ENCODE measurements at regions not wholly inside any gene's neighbourhood (a gene's known extent, or its start where the extent isn't known, plus 50 kb on each side); places are given as distances from the start of the nearest gene placed in this dataset.

DNA sequence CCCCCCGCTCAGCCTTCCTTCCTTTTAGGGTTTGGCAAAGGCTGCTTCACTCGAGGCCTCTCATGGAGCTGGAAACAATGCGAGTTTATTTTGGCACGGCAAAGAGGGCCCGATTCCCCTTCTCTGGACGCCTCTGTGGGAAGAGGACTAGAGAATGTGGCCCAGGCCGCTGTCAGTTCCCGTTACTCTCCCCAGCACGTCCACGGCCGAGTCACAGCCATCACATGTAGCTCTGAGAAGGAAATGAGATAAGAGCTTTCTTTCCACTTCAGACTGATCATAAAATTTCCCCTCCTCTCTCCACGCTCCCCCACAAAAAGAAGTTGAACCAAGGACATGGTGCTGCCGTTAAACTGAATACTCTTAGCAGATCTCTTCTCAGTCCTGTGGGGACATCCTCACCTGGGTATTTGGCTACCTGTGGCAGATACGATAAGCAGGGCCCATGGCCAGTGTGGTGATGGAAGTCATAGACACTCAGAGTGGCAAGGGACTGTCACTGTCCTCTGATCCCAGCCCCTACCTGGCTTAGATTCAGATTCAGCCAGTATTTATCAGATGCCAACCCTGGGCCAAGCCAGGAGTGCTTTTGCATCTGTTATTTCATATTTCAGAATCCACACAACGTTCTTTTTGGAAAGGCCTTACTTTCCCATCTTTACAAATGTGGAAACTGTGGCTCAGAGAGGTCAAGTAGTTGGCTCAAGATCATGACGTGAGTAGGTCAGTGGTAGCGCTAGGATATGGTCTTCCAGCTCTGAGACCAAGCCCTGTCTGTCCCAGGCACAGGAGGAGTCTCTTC, 101.2 kb downstream of the MCFD2 start:
- H3K9me3 ChIP-seq (ENCODE audit: control insufficient read depth, insufficient read depth, low read length) = no peaks in the 10 kb centered on the region; the same call in 1 of the 2 replicates
- CTCF ChIA-PET = interaction anchor here (0.6 to 1.2 kb wide), 4 partner anchors 17 to 105 kb away, joined by 3 to 4 read pairs (median 3); no protein-coding TSS in a partner anchor
- no peaks in the 10 kb centered on the region for H3K27me3 ChIP-seq (ENCODE audit: control insufficient read depth, insufficient read depth, low read length)
- TF ChIP-seq, protein P1, sequence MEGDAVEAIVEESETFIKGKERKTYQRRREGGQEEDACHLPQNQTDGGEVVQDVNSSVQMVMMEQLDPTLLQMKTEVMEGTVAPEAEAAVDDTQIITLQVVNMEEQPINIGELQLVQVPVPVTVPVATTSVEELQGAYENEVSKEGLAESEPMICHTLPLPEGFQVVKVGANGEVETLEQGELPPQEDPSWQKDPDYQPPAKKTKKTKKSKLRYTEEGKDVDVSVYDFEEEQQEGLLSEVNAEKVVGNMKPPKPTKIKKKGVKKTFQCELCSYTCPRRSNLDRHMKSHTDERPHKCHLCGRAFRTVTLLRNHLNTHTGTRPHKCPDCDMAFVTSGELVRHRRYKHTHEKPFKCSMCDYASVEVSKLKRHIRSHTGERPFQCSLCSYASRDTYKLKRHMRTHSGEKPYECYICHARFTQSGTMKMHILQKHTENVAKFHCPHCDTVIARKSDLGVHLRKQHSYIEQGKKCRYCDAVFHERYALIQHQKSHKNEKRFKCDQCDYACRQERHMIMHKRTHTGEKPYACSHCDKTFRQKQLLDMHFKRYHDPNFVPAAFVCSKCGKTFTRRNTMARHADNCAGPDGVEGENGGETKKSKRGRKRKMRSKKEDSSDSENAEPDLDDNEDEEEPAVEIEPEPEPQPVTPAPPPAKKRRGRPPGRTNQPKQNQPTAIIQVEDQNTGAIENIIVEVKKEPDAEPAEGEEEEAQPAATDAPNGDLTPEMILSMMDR (IDR thresholded peaks at IDR 0.05; ENCODE audit: low read depth, low read length) = no peak
- DNase-seq (ENCODE audit: low read depth, low spot score) = no peak
- H3K4me3 ChIP-seq (ENCODE audit: low read depth, low read length) = no peak overlapping the region
- H3K27ac ChIP-seq (ENCODE audit: low read depth, low read length) = peak overlapping the region; percentile 78
- POLR2A ChIA-PET = interaction anchor here (0.6 kb wide), 1 partner anchor 65 kb away, joined by 3 read pairs; no protein-coding TSS in a partner anchor

DNA sequence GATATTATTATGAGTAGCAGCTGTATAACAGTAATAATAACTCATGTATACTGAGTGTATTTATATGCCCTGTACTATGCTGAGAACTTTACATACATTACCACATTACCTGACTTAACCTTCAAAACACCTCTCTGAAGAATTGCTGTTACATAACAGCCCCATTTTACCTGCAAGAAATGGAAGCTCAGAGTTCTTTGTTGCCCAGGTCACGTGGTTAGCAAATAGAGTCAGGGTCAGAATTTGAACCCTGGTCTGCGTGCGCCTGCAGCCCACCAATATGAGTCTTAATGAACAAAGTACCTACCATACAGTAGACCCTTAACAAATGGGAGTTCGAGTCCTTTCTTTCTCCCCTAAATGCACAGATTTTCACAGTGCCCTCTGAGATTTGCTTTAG, 101.9 kb downstream of the MCFD2 start:
- no peak for DNase-seq (ENCODE audit: low read depth, low spot score)
- ChIA-PET POLR2A (interaction anchor here (2.2 kb wide), 1 partner anchor 35 kb away, joined by 22 read pairs; no protein-coding TSS in a partner anchor), CTCF (interaction anchor here (0.6 to 1.9 kb wide), 6 partner anchors 17 to 164 kb away, joined by 3 to 7 read pairs (median 3); no protein-coding TSS in a partner anchor)
- TF ChIP-seq, protein P1 (IDR thresholded peaks at IDR 0.05; ENCODE audit: low read depth, low read length) = no peak
- Histone ChIP-seq H3K4me3 (ENCODE audit: low read depth, low read length) (no peak overlapping the region), H3K27me3 (ENCODE audit: control insufficient read depth, insufficient read depth, low read length) (no peaks in the 10 kb centered on the region), H3K27ac (ENCODE audit: low read depth, low read length) (peak overlapping the region; percentile 78), H3K9me3 (ENCODE audit: control insufficient read depth, insufficient read depth, low read length) (no peaks in the 10 kb centered on the region; the same call in 1 of the 2 replicates)

DNA sequence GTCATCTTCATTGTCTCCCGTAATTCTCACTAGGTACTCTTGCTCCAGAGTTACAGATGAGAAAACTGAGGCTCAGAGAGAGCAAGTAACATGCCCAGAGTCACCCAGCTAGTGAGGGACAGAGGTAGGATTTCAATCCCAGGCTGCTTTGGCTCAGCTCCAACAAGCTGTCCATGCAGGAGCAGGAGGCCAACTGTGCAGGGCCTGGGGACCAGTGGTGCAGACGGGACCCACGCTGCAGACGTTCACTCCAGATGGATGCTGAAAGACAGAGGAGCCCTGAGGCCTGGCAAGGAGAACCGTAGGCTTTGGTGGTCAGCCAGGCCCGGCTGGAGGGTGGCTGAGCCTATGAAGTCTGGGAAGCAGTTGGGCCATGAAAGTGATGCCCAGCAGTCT, 102.6 kb downstream of the MCFD2 start:
- no peaks in the 10 kb centered on the region; the same call in 1 of the 2 replicates for H3K9me3 ChIP-seq (ENCODE audit: control insufficient read depth, insufficient read depth, low read length)
- no peaks in the 10 kb centered on the region for H3K27me3 ChIP-seq (ENCODE audit: control insufficient read depth, insufficient read depth, low read length)
- POLR2A ChIA-PET = interaction anchor here (0.5 to 2.2 kb wide), 3 partner anchors 9 to 153 kb away, joined by 4 to 22 read pairs (median 6); no protein-coding TSS in a partner anchor
- no peak for DNase-seq (ENCODE audit: low read depth, low spot score)
- no peak overlapping the region for H3K4me3 ChIP-seq (ENCODE audit: low read depth, low read length)
- CTCF ChIA-PET = interaction anchor here (1.0 to 1.9 kb wide), 2 partner anchors 73 to 163 kb away, joined by 3 to 7 read pairs; no protein-coding TSS in a partner anchor
- TF ChIP-seq, protein P1 (IDR thresholded peaks at IDR 0.05; ENCODE audit: low read depth, low read length) = no peak
- H3K27ac ChIP-seq (ENCODE audit: low read depth, low read length) = peak overlapping the region; percentile 92
